ENCODE measurements at regions not wholly inside any gene's neighbourhood (a gene's known extent, or its start where the extent isn't known, plus 50 kb on each side); places are given as distances from the start of the nearest gene placed in this dataset.
A peak's percentile ranks its signal among the peaks of the same experiment; 100 is the strongest.

GRCh38 chr13:62593804-62594203, 1178.2 kb upstream of the PCDH20 start:
- H4K20me1 ChIP-seq (ENCODE audit: control insufficient read depth, insufficient read depth) = no peaks in the 10 kb centered on the region
- no peak for DNase-seq (ENCODE audit: low read depth, low spot score)
- H3K27ac ChIP-seq (ENCODE audit: control insufficient read depth, insufficient read depth) = no peak overlapping the region
- intact Hi-C loops (cut with micrococcal nuclease; ENCODE audit: unreplicated experiment) = no loop called here
- no peak overlapping the region for H3K4me3 ChIP-seq
- 14% methylated on average over 2 of the region's 2 CpGs for WGBS (ENCODE audit: insufficient coverage, insufficient replicate concordance, low lambda C conversion rate, missing lambda C conversion rate)
- no peak overlapping the region for H3K9ac ChIP-seq (ENCODE audit: control insufficient read depth, insufficient read depth, low read length)
- no peaks in the 10 kb centered on the region for H3K27me3 ChIP-seq (replicated peaks in 1 of 2; ENCODE audit: control insufficient read depth in 2 of 2, insufficient read depth in 2 of 2, low read length in 1 of 2)
- in situ Hi-C loops (cut with MboI) = no loop called here
- BruUV-seq (replicated peaks) = no TSS peak
- no peak for ATAC-seq
- TF ChIP-seq NR2C1 (IDR thresholded peaks at IDR 0.05) (no peak), POLR2AphosphoS5 (IDR thresholded peaks at IDR 0.05; ENCODE audit: low read length) (no peak), HCFC1 (IDR thresholded peaks at IDR 0.05; ENCODE audit: low read length) (no peak), SREBF1 (IDR thresholded peaks at IDR 0.05; ENCODE audit: low read length) (no peak), ZBTB11 (CRISPR knock-in tag; IDR thresholded peaks at IDR 0.05) (no peak)
- no peaks in the 10 kb centered on the region for H3K4me1 ChIP-seq (ENCODE audit: control insufficient read depth, insufficient read depth, low read length)
- ChIA-PET POLR2A (no interaction called here), RAD21 (ENCODE audit: unreplicated experiment) (no interaction called here), SMC1A (ENCODE audit: uncharacterized antibody, unreplicated experiment) (interaction anchor here (0.8 kb wide), 1 partner anchor 265 kb away, joined by 3 read pairs; no protein-coding TSS in a partner anchor), CTCF (no interaction called here)
- no peak overlapping the region for H3K4me2 ChIP-seq (ENCODE audit: control insufficient read depth, insufficient read depth)
- no peaks in the 10 kb centered on the region for H3K79me2 ChIP-seq (ENCODE audit: control insufficient read depth, insufficient read depth, low read length)
- H3K9me3 ChIP-seq (replicated peaks; ENCODE audit: control insufficient read depth, insufficient read depth, low read length) = no peaks in the 10 kb centered on the region
- H2AFZ ChIP-seq (ENCODE audit: control insufficient read depth, low read depth, low read length) = no peak overlapping the region
- no peaks in the 10 kb centered on the region for H3K36me3 ChIP-seq (ENCODE audit: control insufficient read depth in 2 of 2, insufficient read depth in 2 of 2, low read length in 1 of 2)
- no peak for FAIRE-seq

- Histone ChIP-seq H3K4me2 (ENCODE audit: control insufficient read depth, insufficient read depth) (no peak overlapping the region), H3K4me1 (ENCODE audit: control insufficient read depth, insufficient read depth, low read length) (no peaks in the 10 kb centered on the region), H3K36me3 (ENCODE audit: control insufficient read depth in 2 of 2, insufficient read depth in 2 of 2, low read length in 1 of 2) (no peaks in the 10 kb centered on the region), H3K4me3 (no peak overlapping the region), H2AFZ (ENCODE audit: control insufficient read depth, low read depth, low read length) (no peak overlapping the region), H4K20me1 (ENCODE audit: control insufficient read depth, insufficient read depth) (no peaks in the 10 kb centered on the region), H3K79me2 (ENCODE audit: control insufficient read depth, insufficient read depth, low read length) (no peaks in the 10 kb centered on the region), H3K9me3 (replicated peaks; ENCODE audit: control insufficient read depth, insufficient read depth, low read length) (no peaks in the 10 kb centered on the region), H3K27me3 (replicated peaks in 1 of 2; ENCODE audit: control insufficient read depth in 2 of 2, insufficient read depth in 2 of 2, low read length in 1 of 2) (no peaks in the 10 kb centered on the region), H3K9ac (ENCODE audit: control insufficient read depth, insufficient read depth, low read length) (no peak overlapping the region), H3K27ac (ENCODE audit: control insufficient read depth, insufficient read depth) (no peak overlapping the region)
- in situ Hi-C loops (cut with MboI) = no loop called here
- 39% methylated on average over 2 of the region's 2 CpGs for WGBS (ENCODE audit: insufficient coverage, insufficient replicate concordance, low lambda C conversion rate, missing lambda C conversion rate)
- ATAC-seq (no peak), FAIRE-seq (no peak), DNase-seq (ENCODE audit: low read depth, low spot score) (no peak)
- TF ChIP-seq REST (IDR thresholded peaks at IDR 0.05; ENCODE audit: low read depth, low read length) (peak; percentile 53; the same call in 1 of the 2 replicates), SPI1 (IDR thresholded peaks at IDR 0.05; ENCODE audit: borderline replicate concordance, insufficient read depth, low read depth, low read length) (no peak)
- ChIA-PET RAD21 (ENCODE audit: unreplicated experiment) (no interaction called here), POLR2A (no interaction called here), SMC1A (ENCODE audit: uncharacterized antibody, unreplicated experiment) (no interaction called here), CTCF (no interaction called here)
- intact Hi-C loops (cut with micrococcal nuclease; ENCODE audit: unreplicated experiment) = no loop called here
- no TSS peak for BruUV-seq (replicated peaks)
These were observed 1167.8 kb upstream of the PCDH20 start for GRCh38 chr13:62583466-62583865.
